Naive thymus-derived CD4-positive, alpha-beta T cell (primary cell): ENCODE measurements at regions not wholly inside any gene's neighbourhood (a gene's known extent, or its start where the extent isn't known, plus 50 kb on each side); places are given as distances from the start of the nearest gene placed in this dataset.

Experiments
- ATAC-seq: fragments of 150-1000 bp; cut with Tn5 transposase; 2 replicates; pipeline ENCODE4 v1.10.0; 2021; ENCODE audit warnings: mild to moderate bottlenecking, moderate library complexity
- CTCF ChIA-PET: fragments of 350-600 bp; sonication (Branson Sonifier 250); formaldehyde crosslinking; loops from one replicate; lab custom pipeline; 2021; ENCODE audit warnings: antibody characterized with exemption; lab: Charles Lee
- POLR2A ChIA-PET: fragments of 350-600 bp; sonication (Branson Sonifier 250); formaldehyde crosslinking; loops from one replicate; lab custom pipeline; 2021; ENCODE audit warnings: antibody characterized with exemption, inconsistent platforms; lab: Charles Lee
- DNase-seq, 9 donors: peaks; one replicate each; pipeline versions ENCODE4 v3.0.0 to v3.0.0-alpha.2; 2020 to 2022; ENCODE audit warnings: mixed read lengths in 1 of 9
- H3K27ac ChIP-seq: one replicate; pipeline ENCODE4 v1.7.0; 2013; ENCODE audit warnings: mild to moderate bottlenecking, low read depth, low read length, moderate library complexity
- H3K27me3 ChIP-seq, 2 donors: one replicate each; pipeline ENCODE4 v1.7.0; 2013; ENCODE audit warnings: low read length in 2 of 2, mild to moderate bottlenecking in 2 of 2, moderate library complexity in 2 of 2; ENCODE audit not compliant: control insufficient read depth in 2 of 2, insufficient read depth in 2 of 2
- H3K36me3 ChIP-seq, 3 experiments: 1 replicate in 2 of 3; 2 replicates in 1 of 3; pipeline ENCODE4 v1.7.0; 2013; ENCODE audit warnings: low read length in 3 of 3, mild to moderate bottlenecking in 3 of 3, moderate library complexity in 1 of 3; ENCODE audit not compliant: insufficient read depth in 3 of 3, control insufficient read depth in 2 of 3
- H3K4me1 ChIP-seq, 2 donors: one replicate each; pipeline ENCODE4 v1.7.0; 2013; ENCODE audit warnings: low read length in 2 of 2, mild to moderate bottlenecking in 2 of 2, moderate library complexity in 1 of 2; ENCODE audit not compliant: control insufficient read depth in 2 of 2, insufficient read depth in 2 of 2
- H3K4me3 ChIP-seq: 2 replicates; pipeline ENCODE4 v1.7.0; 2013; ENCODE audit warnings: mild to moderate bottlenecking, low read length
- H3K9me3 ChIP-seq, 3 experiments: 1 replicate in 2 of 3; 2 replicates in 1 of 3; pipeline ENCODE4 v1.7.0; 2013; ENCODE audit warnings: low read length in 3 of 3; ENCODE audit not compliant: control insufficient read depth in 2 of 3
- H3K27ac Mint-ChIP-seq, 9 donors: one replicate each; pipeline ENCODE4 v1.8.0; 2020 to 2022; ENCODE audit warnings: mixed read lengths in 9 of 9, mild to moderate bottlenecking in 8 of 9, moderate library complexity in 5 of 9, inconsistent platforms in 2 of 9
- H3K27me3 Mint-ChIP-seq, 5 donors: one replicate each; pipeline ENCODE4 v1.8.0; 2021 to 2022; ENCODE audit warnings: mixed read lengths in 5 of 5, mild to moderate bottlenecking in 1 of 5
- H3K36me3 Mint-ChIP-seq, 5 donors: one replicate each; pipeline ENCODE4 v1.8.0; 2020 to 2022; ENCODE audit warnings: mixed read lengths in 5 of 5, mild to moderate bottlenecking in 3 of 5, inconsistent platforms in 1 of 5
- H3K4me1 Mint-ChIP-seq, 7 donors: one replicate each; pipeline ENCODE4 v1.8.0; 2020 to 2022; ENCODE audit warnings: mixed read lengths in 7 of 7, mild to moderate bottlenecking in 3 of 7, inconsistent platforms in 1 of 7
- H3K4me3 Mint-ChIP-seq, 10 donors: one replicate each; pipeline ENCODE4 v1.8.0; 2020 to 2022; ENCODE audit warnings: mild to moderate bottlenecking in 10 of 10, mixed read lengths in 10 of 10, moderate library complexity in 6 of 10, inconsistent platforms in 2 of 10
- H3K9me3 Mint-ChIP-seq, 11 donors: one replicate each; pipeline ENCODE4 v1.8.0; 2020 to 2022; ENCODE audit warnings: mixed read lengths in 11 of 11, mild to moderate bottlenecking in 4 of 11, inconsistent platforms in 1 of 11, moderate library complexity in 1 of 11
- intact Hi-C, 2 donors: fragments of 100-400 bp; cut with micrococcal nuclease; formaldehyde crosslinking; loops; one replicate each; pipeline ENCODE4 v1.15.1; 2023

DNA sequence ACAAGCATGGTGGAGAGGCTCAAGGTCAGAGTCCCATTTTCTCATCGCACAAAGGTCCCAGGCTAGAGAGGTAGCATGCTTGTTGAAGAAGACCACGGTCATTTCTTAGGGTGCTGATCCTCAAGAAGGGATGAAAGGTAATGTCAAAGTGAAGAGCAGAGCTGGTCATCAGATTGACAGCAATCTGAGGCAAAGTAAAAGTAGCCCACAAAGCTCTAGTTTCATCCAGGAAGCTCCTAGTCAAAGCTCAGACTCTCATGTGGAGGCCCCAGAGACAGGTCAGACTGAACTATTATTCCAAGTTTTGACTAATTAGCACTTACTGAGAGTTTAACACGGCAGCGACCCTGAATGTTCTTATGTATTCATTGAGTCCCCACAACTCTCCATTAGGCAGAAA lies 270.6 kb downstream of the RPS29 start:
- Histone ChIP-seq H3K27me3 (no peaks in the 10 kb centered on the region), H3K4me3 (no peak overlapping the region), H3K4me1 (no peaks in the 10 kb centered on the region), H3K36me3 (no peaks in the 10 kb centered on the region), H3K27ac (no peak overlapping the region), H3K9me3 (no peaks in the 10 kb centered on the region)
- H3K27ac Mint-ChIP-seq, result no peak overlapping the region
- H3K4me1 Mint-ChIP-seq, result peaks cover 0 to 2% (median 0%) of the 10 kb centered on the region in 7 donors
- ChIA-PET POLR2A (no interaction called here), CTCF (no interaction called here)
- no peak overlapping the region for H3K4me3 Mint-ChIP-seq
- ATAC-seq, result no peak
- H3K36me3 Mint-ChIP-seq, result no peaks in the 10 kb centered on the region
- DNase-seq, result no peak
- H3K27me3 Mint-ChIP-seq, result peaks cover 2 to 20% (median 7%) of the 10 kb centered on the region in 5 donors
- intact Hi-C loops, result no loop called here
- H3K9me3 Mint-ChIP-seq, result peaks cover 0 to 5% (median 0%) of the 10 kb centered on the region in 11 donors

DNA sequence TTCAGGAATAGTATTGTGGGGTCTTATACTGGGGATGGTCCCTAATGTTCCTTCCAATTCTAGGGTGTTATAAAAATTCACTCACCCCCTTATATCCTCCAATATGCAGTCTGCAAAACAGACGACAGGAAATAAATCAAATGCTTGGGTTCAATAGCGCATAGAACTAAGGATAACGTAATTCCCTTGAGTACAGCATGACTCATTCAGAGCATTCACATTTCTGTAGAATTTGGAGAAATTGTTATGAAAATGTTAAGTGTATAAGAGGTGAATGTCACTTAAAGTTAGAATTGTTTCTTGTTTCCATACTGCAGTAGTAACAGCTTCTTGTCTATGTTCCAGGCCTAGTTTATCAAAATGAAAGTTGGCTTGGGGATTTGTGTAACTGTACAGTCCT lies 271.4 kb downstream of the RPS29 start:
- Histone ChIP-seq H3K27ac (no peak overlapping the region), H3K4me1 (no peaks in the 10 kb centered on the region), H3K36me3 (no peaks in the 10 kb centered on the region), H3K9me3 (no peaks in the 10 kb centered on the region), H3K27me3 (no peaks in the 10 kb centered on the region), H3K4me3 (no peak overlapping the region)
- peaks cover 0 to 18% (median 5%) of the 10 kb centered on the region in 5 donors for H3K27me3 Mint-ChIP-seq
- ATAC-seq (no peak), DNase-seq (no peak)
- H3K4me3 Mint-ChIP-seq, result no peak overlapping the region
- peaks cover 0 to 2% (median 0%) of the 10 kb centered on the region in 7 donors for H3K4me1 Mint-ChIP-seq
- H3K27ac Mint-ChIP-seq, result no peak overlapping the region
- CTCF ChIA-PET, result no interaction called here
- no peaks in the 10 kb centered on the region for H3K36me3 Mint-ChIP-seq
- POLR2A ChIA-PET, result no interaction called here
- intact Hi-C loops, result no loop called here
- H3K9me3 Mint-ChIP-seq, result peaks cover 0 to 5% (median 0%) of the 10 kb centered on the region in 11 donors

DNA sequence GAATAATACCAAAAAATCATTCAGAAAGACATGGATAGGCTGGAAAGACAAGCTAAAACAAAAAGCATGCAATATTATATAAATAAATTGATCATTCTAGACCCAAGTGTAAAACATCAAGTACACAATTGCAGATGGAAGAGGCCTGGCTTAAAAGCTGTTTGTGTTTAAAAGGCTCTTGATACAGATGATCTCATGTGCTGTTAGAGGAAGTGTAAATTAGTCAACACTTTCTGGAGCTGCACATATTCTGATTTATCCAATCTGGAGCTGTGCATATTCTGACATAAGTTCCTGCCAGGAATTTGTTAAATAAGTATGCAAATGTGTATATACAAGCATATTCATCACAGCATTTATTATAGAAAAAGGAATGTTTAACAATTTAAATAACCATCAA lies 273.1 kb downstream of the RPS29 start:
- Mint-ChIP-seq H3K36me3 (no peaks in the 10 kb centered on the region), H3K4me1 (peaks cover 0 to 2% (median 0%) of the 10 kb centered on the region in 7 donors), H3K4me3 (no peak overlapping the region), H3K9me3 (peaks cover 0 to 6% (median 0%) of the 10 kb centered on the region in 11 donors), H3K27ac (no peak overlapping the region), H3K27me3 (peaks cover 0 to 23% (median 11%) of the 10 kb centered on the region in 5 donors)
- ATAC-seq (no peak), DNase-seq (no peak)
- CTCF ChIA-PET, result no interaction called here
- Histone ChIP-seq H3K4me3 (no peak overlapping the region), H3K27me3 (no peaks in the 10 kb centered on the region), H3K27ac (no peak overlapping the region), H3K36me3 (no peaks in the 10 kb centered on the region), H3K9me3 (no peaks in the 10 kb centered on the region), H3K4me1 (no peaks in the 10 kb centered on the region)
- intact Hi-C loops, result no loop called here
- POLR2A ChIA-PET, result no interaction called here

DNA sequence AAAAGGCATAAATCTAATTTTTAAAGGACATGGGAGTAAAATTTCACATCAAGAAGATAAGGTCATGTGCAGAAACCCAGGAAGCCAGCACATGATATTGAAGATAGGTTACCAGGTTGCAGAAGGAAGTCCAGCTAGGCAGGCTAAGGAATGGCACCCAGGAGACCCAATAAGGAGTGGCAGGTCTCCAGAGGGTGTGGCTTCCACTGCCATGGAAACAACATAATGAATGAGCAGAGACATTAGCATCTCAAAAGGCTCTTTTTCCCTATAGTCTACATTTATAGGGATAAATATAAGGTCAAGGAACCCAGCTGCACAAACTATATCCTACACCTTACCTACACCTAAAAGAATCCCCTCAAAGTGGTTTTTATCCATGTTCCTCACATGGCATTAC lies 275.9 kb downstream of the RPS29 start:
- peaks cover 0 to 22% (median 18%) of the 10 kb centered on the region in 5 donors for H3K27me3 Mint-ChIP-seq
- ChIA-PET POLR2A (no interaction called here), CTCF (no interaction called here)
- no peaks in the 10 kb centered on the region for H3K36me3 ChIP-seq
- no peak overlapping the region for H3K27ac ChIP-seq
- no peak overlapping the region for H3K27ac Mint-ChIP-seq
- H3K4me1 ChIP-seq, result no peaks in the 10 kb centered on the region
- ATAC-seq (no peak), DNase-seq (no peak)
- peaks cover 0 to 4% (median 0%) of the 10 kb centered on the region in 11 donors for H3K9me3 Mint-ChIP-seq
- no peaks in the 10 kb centered on the region for H3K9me3 ChIP-seq
- intact Hi-C loops, result no loop called here
- no peak overlapping the region for H3K4me3 ChIP-seq
- H3K4me1 Mint-ChIP-seq, result peaks cover 0 to 2% (median 0%) of the 10 kb centered on the region in 7 donors
- no peak overlapping the region for H3K4me3 Mint-ChIP-seq
- H3K36me3 Mint-ChIP-seq, result no peaks in the 10 kb centered on the region
- no peaks in the 10 kb centered on the region for H3K27me3 ChIP-seq

- no peaks in the 10 kb centered on the region for H3K4me1 ChIP-seq
- CTCF ChIA-PET, result interaction anchor here (0.7 kb wide), 2 partner anchors 23 to 781 kb away, joined by 3 to 4 read pairs; no protein-coding TSS in a partner anchor
These were observed 279.9 kb downstream of the RPS29 start for GRCh38 chr14:49306152-49306751.

GRCh38 chr14:49303946-49304516 lies 282.1 kb downstream of the RPS29 start:
- H3K9me3 Mint-ChIP-seq, result peaks cover 0 to 4% (median 0%) of the 10 kb centered on the region in 11 donors
- Histone ChIP-seq H3K4me1 (no peaks in the 10 kb centered on the region), H3K9me3 (no peaks in the 10 kb centered on the region), H3K27ac (no peak overlapping the region), H3K27me3 (no peaks in the 10 kb centered on the region), H3K4me3 (no peak overlapping the region), H3K36me3 (no peaks in the 10 kb centered on the region)
- H3K36me3 Mint-ChIP-seq, result no peaks in the 10 kb centered on the region
- no peak for DNase-seq
- no peaks in the 10 kb centered on the region for H3K4me1 Mint-ChIP-seq
- CTCF ChIA-PET, result no interaction called here
- no peak overlapping the region for H3K27ac Mint-ChIP-seq
- intact Hi-C loops, result no loop called here
- POLR2A ChIA-PET, result no interaction called here
- H3K4me3 Mint-ChIP-seq, result no peak overlapping the region
- H3K27me3 Mint-ChIP-seq, result peaks cover 0 to 22% (median 12%) of the 10 kb centered on the region in 5 donors
- no peak for ATAC-seq

More at GRCh38 chr14:49306152-49306751, 279.9 kb downstream of the RPS29 start:
- POLR2A ChIA-PET, result no interaction called here
- Histone ChIP-seq H3K9me3 (no peaks in the 10 kb centered on the region), H3K27me3 (no peaks in the 10 kb centered on the region), H3K27ac (no peak overlapping the region), H3K4me3 (no peak overlapping the region), H3K36me3 (no peaks in the 10 kb centered on the region)
- intact Hi-C loops, result no loop called here
- H3K4me3 Mint-ChIP-seq, result no peak overlapping the region
- DNase-seq, result peak in 1 of 9 donors; percentile 7
- H3K4me1 Mint-ChIP-seq, result peaks cover 0 to 2% (median 0%) of the 10 kb centered on the region in 7 donors
- H3K27me3 Mint-ChIP-seq, result peaks cover 0 to 23% (median 21%) of the 10 kb centered on the region in 5 donors
- H3K9me3 Mint-ChIP-seq, result peaks cover 0 to 4% (median 0%) of the 10 kb centered on the region in 11 donors
- H3K27ac Mint-ChIP-seq, result no peak overlapping the region
- no peaks in the 10 kb centered on the region for H3K36me3 Mint-ChIP-seq
- ATAC-seq, result no peak

DNA sequence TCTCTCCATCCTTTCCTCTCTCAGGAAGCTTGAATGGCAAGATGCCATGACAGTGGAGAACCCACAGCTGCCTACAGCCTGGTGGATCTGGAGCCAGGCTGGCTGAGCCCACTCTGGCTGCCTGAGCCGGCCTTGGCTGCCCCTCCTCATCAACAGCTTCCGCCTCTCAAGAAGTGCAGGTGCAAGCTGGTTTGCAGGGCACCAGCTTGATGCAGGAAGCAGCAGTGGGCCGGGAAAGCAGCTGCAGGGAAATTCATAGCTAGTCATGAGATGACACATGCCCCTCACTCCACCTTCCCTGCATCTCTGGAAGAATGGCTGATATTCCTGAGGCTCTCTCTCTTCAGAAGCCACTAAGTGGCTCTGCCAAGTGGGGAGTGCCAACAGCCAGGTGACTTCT lies 289.1 kb downstream of the RPS29 start:
- CTCF ChIA-PET, result no interaction called here
- peaks cover 0 to 11% (median 0%) of the 10 kb centered on the region in 11 donors for H3K9me3 Mint-ChIP-seq

More for the DNA sequence above, 289.1 kb downstream of the RPS29 start:
- H3K27me3 Mint-ChIP-seq, result peaks cover 0 to 28% (median 12%) of the 10 kb centered on the region in 5 donors
- Histone ChIP-seq H3K4me3 (no peak overlapping the region), H3K36me3 (no peaks in the 10 kb centered on the region), H3K9me3 (no peaks in the 10 kb centered on the region), H3K4me1 (no peaks in the 10 kb centered on the region), H3K27me3 (no peaks in the 10 kb centered on the region), H3K27ac (no peak overlapping the region)
- POLR2A ChIA-PET, result no interaction called here
- intact Hi-C loops, result no loop called here
- no peak overlapping the region for H3K27ac Mint-ChIP-seq
- no peaks in the 10 kb centered on the region for H3K36me3 Mint-ChIP-seq
- ATAC-seq (no peak), DNase-seq (no peak)
- no peak overlapping the region for H3K4me3 Mint-ChIP-seq
- no peaks in the 10 kb centered on the region for H3K4me1 Mint-ChIP-seq
